CD4-positive, alpha-beta T cell treated with Interleukin-1 beta for 1 hour (primary cell): ENCODE measurements at regions not wholly inside any gene's neighbourhood (a gene's known extent, or its start where the extent isn't known, plus 50 kb on each side); places are given as distances from the start of the nearest gene placed in this dataset.
"Not testable (repeated sequence)": the region's sequence is repeated elsewhere in the genome, so short reads cannot be mapped to it uniquely, and the experiment has no call there.

Source experiments
- DNase-seq, 2 donors: peaks; one replicate each; pipeline ENCODE4 v3.0.0-alpha.2; 2020 to 2022

GRCh38 chr10:33859319-33860022 lies 525.0 kb upstream of the NRP1 start:
- no peak for DNase-seq

GRCh38 chr10:33858326-33858725 lies 523.9 kb upstream of the NRP1 start:
- DNase-seq, result no peak

GRCh38 chr10:33853221-33853620 lies 518.8 kb upstream of the NRP1 start:
- DNase-seq, result not testable (repeated sequence)

- no peak for DNase-seq
Observed at GRCh38 chr10:33843379-33843778, 508.9 kb upstream of the NRP1 start.

- DNase-seq, result no peak
Observed at GRCh38 chr10:33841678-33842077, 507.2 kb upstream of the NRP1 start.

GRCh38 chr10:33838731-33839130 lies 504.3 kb upstream of the NRP1 start:
- DNase-seq, result no peak

- DNase-seq, result no peak
Observed at GRCh38 chr10:33837736-33838135, 503.3 kb upstream of the NRP1 start.

- no peak for DNase-seq
Observed at GRCh38 chr10:33835556-33835955, 501.1 kb upstream of the NRP1 start.

- DNase-seq, result no peak
Observed at GRCh38 chr10:33833566-33833965, 499.1 kb upstream of the NRP1 start.

- no peak for DNase-seq
Observed at GRCh38 chr10:33832124-33832787, 497.8 kb upstream of the NRP1 start.

- DNase-seq, result no peak
Observed at GRCh38 chr10:33831591-33831990, 497.1 kb upstream of the NRP1 start.

GRCh38 chr10:33829899-33830298 lies 495.4 kb upstream of the NRP1 start:
- not testable (repeated sequence) for DNase-seq

- no peak for DNase-seq
Observed at GRCh38 chr10:33828592-33828991, 494.1 kb upstream of the NRP1 start.

- no peak for DNase-seq
Observed at GRCh38 chr10:33826186-33826585, 491.7 kb upstream of the NRP1 start.

- no peak for DNase-seq
Observed at GRCh38 chr10:33822774-33823173, 488.3 kb upstream of the NRP1 start.

- DNase-seq, result no peak
Observed at GRCh38 chr10:33820531-33820930, 486.1 kb upstream of the NRP1 start.

GRCh38 chr10:33819206-33819605 lies 484.7 kb upstream of the NRP1 start:
- DNase-seq, result no peak

GRCh38 chr10:33818343-33818742 lies 483.9 kb upstream of the NRP1 start:
- DNase-seq, result no peak

- no peak for DNase-seq
Observed at GRCh38 chr10:33817605-33818004, 483.1 kb upstream of the NRP1 start.

GRCh38 chr10:33815776-33816175 lies 481.3 kb upstream of the NRP1 start:
- DNase-seq, result no peak

- DNase-seq, result no peak
Observed at GRCh38 chr10:33813871-33814270, 479.4 kb upstream of the NRP1 start.

- no peak for DNase-seq
Observed at GRCh38 chr10:33813415-33813814, 478.9 kb upstream of the NRP1 start.

- DNase-seq, result no peak
Observed at GRCh38 chr10:33812586-33812985, 478.1 kb upstream of the NRP1 start.

GRCh38 chr10:33810986-33811385 lies 476.5 kb upstream of the NRP1 start:
- no peak for DNase-seq

GRCh38 chr10:33809732-33810131 lies 475.3 kb upstream of the NRP1 start:
- no peak for DNase-seq
